IPS-NIHi11 (cell line): ENCODE measurements at regions not wholly inside any gene's neighbourhood (a gene's known extent, or its start where the extent isn't known, plus 50 kb on each side); places are given as distances from the start of the nearest gene placed in this dataset.

Experiments used
- DNase-seq: peaks from one replicate; pipeline ENCODE4 v3.0.0; 2012; ENCODE audit warnings: mixed read lengths, low spot score

DNA sequence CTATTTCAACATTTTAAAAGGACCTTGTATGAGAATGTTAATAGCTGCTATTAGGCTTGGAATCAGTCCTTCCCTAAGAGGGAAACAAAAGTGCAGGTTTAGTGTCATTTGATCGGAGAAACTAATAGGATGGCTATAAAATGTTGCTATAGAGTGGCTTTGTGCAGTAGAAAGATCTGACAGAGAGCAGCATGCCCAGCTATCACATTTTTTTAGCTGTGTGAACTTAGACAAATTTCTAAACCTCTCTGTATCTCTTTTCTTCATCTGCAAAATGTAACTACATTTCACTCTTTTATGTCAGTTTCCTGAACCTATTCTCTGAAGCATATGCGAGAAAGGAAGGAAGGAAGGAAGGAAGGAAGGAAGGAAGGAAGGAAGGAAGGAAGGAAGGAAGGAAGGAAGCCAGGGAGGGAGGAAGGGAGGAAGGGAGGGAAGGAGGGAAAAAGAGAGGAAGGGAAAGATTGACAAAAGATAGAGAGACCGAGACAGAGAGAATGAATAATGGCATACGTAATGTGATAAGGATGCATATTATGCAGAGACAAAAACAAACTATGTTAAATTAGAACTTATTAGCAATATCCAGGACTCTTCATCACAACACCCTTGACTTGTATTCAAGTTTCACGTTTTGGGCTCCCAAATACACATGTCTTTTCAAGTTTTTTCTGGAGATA, 52.6 kb upstream of the CDH8 start:
- DNase-seq = no peak
